ENCODE measurements at regions not wholly inside any gene's neighbourhood (a gene's known extent, or its start where the extent isn't known, plus 50 kb on each side); places are given as distances from the start of the nearest gene placed in this dataset.
"Not testable (repeated sequence)": the region's sequence is repeated elsewhere in the genome, so short reads cannot be mapped to it uniquely, and the experiment has no call there.

- H3K4me3 ChIP-seq (ENCODE audit: low read depth, low read length): no peak overlapping the region
Observed at GRCh38 chr2:4029081-4029480, 325.7 kb downstream of the DCDC2C start.

GRCh38 chr2:4039896-4040295 is 336.5 kb downstream of the DCDC2C start:
- H3K4me3 ChIP-seq (ENCODE audit: low read depth, low read length): no peak overlapping the region

- no peak overlapping the region for H3K4me3 ChIP-seq (ENCODE audit: low read depth, low read length)
Observed at GRCh38 chr2:4047961-4048891, 344.9 kb downstream of the DCDC2C start.

- no peak overlapping the region for H3K4me3 ChIP-seq (ENCODE audit: low read depth, low read length)
Observed at GRCh38 chr2:4049463-4049862, 346.1 kb downstream of the DCDC2C start.

- H3K4me3 ChIP-seq (ENCODE audit: low read depth, low read length): no peak overlapping the region
Observed at GRCh38 chr2:4053769-4054493, 350.6 kb downstream of the DCDC2C start.

- no peak overlapping the region for H3K4me3 ChIP-seq (ENCODE audit: low read depth, low read length)
Observed at GRCh38 chr2:4066217-4066616, 362.8 kb downstream of the DCDC2C start.

- no peak overlapping the region for H3K4me3 ChIP-seq (ENCODE audit: low read depth, low read length)
Observed at GRCh38 chr2:4073026-4073569, 369.7 kb downstream of the DCDC2C start.

- H3K4me3 ChIP-seq (ENCODE audit: low read depth, low read length): no peak overlapping the region
Observed at GRCh38 chr2:4077017-4077416, 373.6 kb downstream of the DCDC2C start.

- no peak overlapping the region for H3K4me3 ChIP-seq (ENCODE audit: low read depth, low read length)
Observed at GRCh38 chr2:4085186-4085585, 381.8 kb downstream of the DCDC2C start.

- H3K4me3 ChIP-seq (ENCODE audit: low read depth, low read length): no peak overlapping the region
Observed at GRCh38 chr2:4090668-4091630, 387.6 kb downstream of the DCDC2C start.

GRCh38 chr2:4091869-4092268 is 388.5 kb downstream of the DCDC2C start:
- no peak overlapping the region for H3K4me3 ChIP-seq (ENCODE audit: low read depth, low read length)

GRCh38 chr2:4094743-4095142 is 391.4 kb downstream of the DCDC2C start:
- no peak overlapping the region for H3K4me3 ChIP-seq (ENCODE audit: low read depth, low read length)

GRCh38 chr2:4096978-4097766 is 393.8 kb downstream of the DCDC2C start:
- H3K4me3 ChIP-seq (ENCODE audit: low read depth, low read length): no peak overlapping the region

- no peak overlapping the region for H3K4me3 ChIP-seq (ENCODE audit: low read depth, low read length)
Observed at GRCh38 chr2:4098137-4098536, 394.8 kb downstream of the DCDC2C start.

GRCh38 chr2:4101936-4102335 is 398.6 kb downstream of the DCDC2C start:
- H3K4me3 ChIP-seq (ENCODE audit: low read depth, low read length): no peak overlapping the region

- H3K4me3 ChIP-seq (ENCODE audit: low read depth, low read length): no peak overlapping the region
Observed at GRCh38 chr2:4107179-4107578, 403.8 kb downstream of the DCDC2C start.

- no peak overlapping the region for H3K4me3 ChIP-seq (ENCODE audit: low read depth, low read length)
Observed at GRCh38 chr2:4110273-4110672, 406.9 kb downstream of the DCDC2C start.

GRCh38 chr2:4115435-4115834 is 412.1 kb downstream of the DCDC2C start:
- not testable (repeated sequence) for H3K4me3 ChIP-seq (ENCODE audit: low read depth, low read length)

GRCh38 chr2:4122726-4123125 is 419.4 kb downstream of the DCDC2C start:
- no peak overlapping the region for H3K4me3 ChIP-seq (ENCODE audit: low read depth, low read length)

- no peak overlapping the region for H3K4me3 ChIP-seq (ENCODE audit: low read depth, low read length)
Observed at GRCh38 chr2:4130651-4131050, 427.3 kb downstream of the DCDC2C start.
